K562 (cell line): ENCODE measurements at regions not wholly inside any gene's neighbourhood (a gene's known extent, or its start where the extent isn't known, plus 50 kb on each side); places are given as distances from the start of the nearest gene placed in this dataset.

ENCODE experiments used
- ADNP ChIP-seq: fragments of 200-800 bp; sonication (Bioruptor generic); IDR thresholded peaks from 2 replicates; pipeline ENCODE4 v1.6.1; 2016; ENCODE audit warnings: missing genetic modification characterization, missing compliant biosample characterization
- ATF6 ChIP-seq: sonication (generic); formaldehyde crosslinking; IDR thresholded peaks from 2 replicates; pipeline ENCODE4 v1.4.0; 2020; ENCODE audit warnings: mild to moderate bottlenecking, missing genetic modification reagents
- CBX8 ChIP-seq: fragments of 200-600 bp; sonication (generic); IDR thresholded peaks from 2 replicates; pipeline ENCODE4 v1.6.1; 2012; ENCODE audit warnings: borderline replicate concordance, mixed run types, low read depth, mild to moderate bottlenecking, moderate library complexity, mixed read lengths, low read length, control low read depth, inconsistent platforms; ENCODE audit not compliant: poor library complexity, severe bottlenecking; ENCODE audit errors: extremely low read depth
- CTCF ChIP-seq, 3 experiments: IDR thresholded peaks in 2 of 3; conservative IDR thresholded peaks in 1 of 3; 2 replicates each; pipeline ENCODE4 v1.5.1; 2011 to 2012; ENCODE audit warnings: low read length in 3 of 3, mild to moderate bottlenecking in 3 of 3, control low read depth in 2 of 3, improper control_type of control experiment in 1 of 3, inconsistent platforms in 1 of 3, low read depth in 1 of 3, mixed read lengths in 1 of 3, moderate library complexity in 1 of 3; ENCODE audit not compliant: insufficient read depth in 2 of 3
- HDAC1 ChIP-seq, 2 experiments: fragments of 450-650 bp; IDR thresholded peaks; 2 replicates each; pipeline ENCODE4 v1.6.1; 2016 to 2017; ENCODE audit warnings: inconsistent platforms in 1 of 2, mild to moderate bottlenecking in 1 of 2, moderate library complexity in 1 of 2
- IRF1 ChIP-seq: sonication (generic); formaldehyde crosslinking; IDR thresholded peaks from 2 replicates; pipeline ENCODE4 v1.8.0; 2022; ENCODE audit warnings: missing genetic modification reagents, mild to moderate bottlenecking, borderline replicate concordance
- KDM2B ChIP-seq: fragments of 250-450 bp; sonication (Bioruptor Pico); IDR thresholded peaks from 2 replicates; pipeline ENCODE4 v1.8.0; 2021; ENCODE audit warnings: mild to moderate bottlenecking, moderate library complexity
- MXI1 ChIP-seq: IDR thresholded peaks from 2 replicates; pipeline ENCODE4 v1.6.1; 2011; ENCODE audit warnings: low read depth, mild to moderate bottlenecking, improper control_type of control experiment, low read length
- MYC ChIP-seq, 2 experiments: fragments of 250-450 bp in 1 of 2; sonication (Bioruptor Pico) in 1 of 2; IDR thresholded peaks; 2 replicates each; pipeline versions ENCODE4 v1.5.1 to v1.6.1; 2012 to 2021; ENCODE audit warnings: low read depth in 2 of 2, borderline replicate concordance in 1 of 2, improper control_type of control experiment in 1 of 2, low read length in 1 of 2, mild to moderate bottlenecking in 1 of 2, moderate library complexity in 1 of 2
- ZNF407 ChIP-seq: fragments of 450-650 bp; IDR thresholded peaks from 2 replicates; pipeline ENCODE4 v1.6.1; 2016; ENCODE audit warnings: low read depth
- ZZZ3 ChIP-seq: fragments of 450-650 bp; IDR thresholded peaks from 2 replicates; pipeline ENCODE4 v1.6.1; 2016; ENCODE audit warnings: antibody characterized with exemption, mild to moderate bottlenecking, moderate library complexity

- TF ChIP-seq MYC (IDR thresholded peaks at IDR 0.05; ENCODE audit: low read depth, low read length) (no peak), MYC (CRISPR knock-in tag; IDR thresholded peaks at IDR 0.05; ENCODE audit: borderline replicate concordance, low read depth) (no peak), ZNF407 (no peak), HDAC1 (IDR thresholded peaks at IDR 0.05) (no peak), CBX8 (no peak), ATF6 (CRISPR knock-in tag) (no peak), CTCF (IDR thresholded peaks at IDR 0.05 in 2 of 3, conservative IDR thresholded peaks at IDR 0.05 in 1 of 3; ENCODE audit: insufficient read depth in 2 of 3, low read depth in 1 of 3, low read length in 3 of 3) (no peak), KDM2B (CRISPR knock-in tag) (no peak), ZZZ3 (no peak), ADNP (tag) (no peak), IRF1 (CRISPR knock-in tag) (no peak), MXI1 (no peak)
Measured at GRCh38 chr14:103198131-103199105, 75.2 kb downstream of the TNFAIP2 start.
